ENCODE measurements at regions not wholly inside any gene's neighbourhood (a gene's known extent, or its start where the extent isn't known, plus 50 kb on each side); places are given as distances from the start of the nearest gene placed in this dataset.

GRCh38 chr12:126201981-126202537 lies 1136.8 kb downstream of the AACS start:
- no peak for TF ChIP-seq CTCF (IDR thresholded peaks at IDR 0.05)
- no peak for TF ChIP-seq POLR2A (IDR thresholded peaks at IDR 0.05)
